ENCODE measurements at regions not wholly inside any gene's neighbourhood (a gene's known extent, or its start where the extent isn't known, plus 50 kb on each side); places are given as distances from the start of the nearest gene placed in this dataset.
"Not testable (repeated sequence)": the region's sequence is repeated elsewhere in the genome, so short reads cannot be mapped to it uniquely, and the experiment has no call there.

GRCh38 chr5:74390822-74391221, 249.7 kb downstream of the ENC1 start:
- Mint-ChIP-seq H3K9me3 (ENCODE audit: unreplicated experiment) (no peaks in the 10 kb centered on the region), H3K27ac (ENCODE audit: unreplicated experiment) (no peak overlapping the region), H3K27me3 (ENCODE audit: unreplicated experiment) (no peaks in the 10 kb centered on the region), H3K36me3 (ENCODE audit: unreplicated experiment) (no peaks in the 10 kb centered on the region), H3K4me1 (ENCODE audit: low read depth, unreplicated experiment) (peaks cover 13% of the 10 kb centered on the region), H3K4me3 (ENCODE audit: unreplicated experiment) (no peak overlapping the region)
- no peak for DNase-seq
- TF ChIP-seq CTCF (IDR thresholded peaks at IDR 0.05; ENCODE audit: partially characterized antibody, unreplicated experiment), result no peak

- Mint-ChIP-seq H3K4me1 (ENCODE audit: low read depth, unreplicated experiment) (peaks cover 13% of the 10 kb centered on the region), H3K36me3 (ENCODE audit: unreplicated experiment) (no peaks in the 10 kb centered on the region), H3K9me3 (ENCODE audit: unreplicated experiment) (no peaks in the 10 kb centered on the region), H3K27me3 (ENCODE audit: unreplicated experiment) (no peaks in the 10 kb centered on the region), H3K27ac (ENCODE audit: unreplicated experiment) (no peak overlapping the region), H3K4me3 (ENCODE audit: unreplicated experiment) (no peak overlapping the region)
- DNase-seq, result no peak
- TF ChIP-seq CTCF (IDR thresholded peaks at IDR 0.05; ENCODE audit: partially characterized antibody, unreplicated experiment), result no peak
Observed at GRCh38 chr5:74390306-74390637, 250.3 kb downstream of the ENC1 start.

GRCh38 chr5:74389531-74390305, 250.8 kb downstream of the ENC1 start:
- no peaks in the 10 kb centered on the region for H3K27me3 Mint-ChIP-seq (ENCODE audit: unreplicated experiment)
- no peak for DNase-seq
- H3K9me3 Mint-ChIP-seq (ENCODE audit: unreplicated experiment), result no peaks in the 10 kb centered on the region
- H3K4me1 Mint-ChIP-seq (ENCODE audit: low read depth, unreplicated experiment), result peaks cover 15% of the 10 kb centered on the region
- no peak for TF ChIP-seq CTCF (IDR thresholded peaks at IDR 0.05; ENCODE audit: partially characterized antibody, unreplicated experiment)
- no peak overlapping the region for H3K4me3 Mint-ChIP-seq (ENCODE audit: unreplicated experiment)
- H3K36me3 Mint-ChIP-seq (ENCODE audit: unreplicated experiment), result no peaks in the 10 kb centered on the region
- no peak overlapping the region for H3K27ac Mint-ChIP-seq (ENCODE audit: unreplicated experiment)

- H3K27me3 Mint-ChIP-seq (ENCODE audit: unreplicated experiment); H3K27ac Mint-ChIP-seq (ENCODE audit: unreplicated experiment); H3K4me3 Mint-ChIP-seq (ENCODE audit: unreplicated experiment); H3K9me3 Mint-ChIP-seq (ENCODE audit: unreplicated experiment); H3K36me3 Mint-ChIP-seq (ENCODE audit: unreplicated experiment); DNase-seq: not testable (repeated sequence)
- H3K4me1 Mint-ChIP-seq (ENCODE audit: low read depth, unreplicated experiment), result peaks cover 19% of the 10 kb centered on the region
Observed at GRCh38 chr5:74388411-74388810, 252.1 kb downstream of the ENC1 start.

- DNase-seq, result no peak
- Mint-ChIP-seq H3K4me1 (ENCODE audit: low read depth, unreplicated experiment) (peaks cover 25% of the 10 kb centered on the region), H3K27ac (ENCODE audit: unreplicated experiment) (no peak overlapping the region), H3K4me3 (ENCODE audit: unreplicated experiment) (no peak overlapping the region), H3K27me3 (ENCODE audit: unreplicated experiment) (no peaks in the 10 kb centered on the region), H3K36me3 (ENCODE audit: unreplicated experiment) (no peaks in the 10 kb centered on the region), H3K9me3 (ENCODE audit: unreplicated experiment) (no peaks in the 10 kb centered on the region)
- TF ChIP-seq CTCF (IDR thresholded peaks at IDR 0.05; ENCODE audit: partially characterized antibody, unreplicated experiment), result no peak
Observed at GRCh38 chr5:74386571-74387334, 253.8 kb downstream of the ENC1 start.
